HepG2 (cell line): ENCODE measurements at regions not wholly inside any gene's neighbourhood (a gene's known extent, or its start where the extent isn't known, plus 50 kb on each side); places are given as distances from the start of the nearest gene placed in this dataset.

ENCODE experiments used
- ATAC-seq: fragments of 200-7000 bp; cut with Tn5 transposase; 3 replicates; pipeline ENCODE4 v1.9.1; 2020; ENCODE audit warnings: mild to moderate bottlenecking, moderate library complexity
- BruUV-seq: library from RNA; stranded (reverse); fragments of 400-500 nt; replicated peaks from 2 replicates; lab custom pipeline; 2021; lab: Mats Ljungman, UMichigan
- CTCF ChIA-PET: fragments of 300-600 bp; formaldehyde crosslinking; extraction: SDS; loops from one replicate; lab custom pipeline; 2021; ENCODE audit warnings: low total read pairs, inconsistent platforms, low intra/inter-chr PET ratio; lab: Yijun Ruan, JAX
- POLR2A ChIA-PET: fragments of 350-600 bp; sonication (Branson Sonifier 250); formaldehyde crosslinking; loops from one replicate; lab custom pipeline; 2020; ENCODE audit warnings: antibody characterized with exemption, inconsistent platforms; lab: Yijun Ruan, JAX
- DNase-seq: peaks from one replicate; pipeline ENCODE4 v3.0.0-alpha.2; 2015; ENCODE audit warnings: low spot score
- FAIRE-seq: peaks from 3 replicates; lab custom pipeline; 2011; peaks lifted over from hg19 to GRCh38; lab: Jason Lieb, UNC
- H2AFZ ChIP-seq: one replicate; pipeline ENCODE4 v1.6.1; 2011; ENCODE audit warnings: low read length, inconsistent platforms
- H3K27ac ChIP-seq: fragments of 300-600 bp; 3 replicates; pipeline ENCODE4 v1.8.0; 2011; ENCODE audit warnings: mixed run types, mild to moderate bottlenecking, mixed read lengths, low read length, inconsistent platforms; ENCODE audit not compliant: insufficient read depth; ENCODE audit errors: extremely low read length
- H3K27me3 ChIP-seq, 2 experiments: fragments of 200-600 bp in 1 of 2; 2 replicates in 1 of 2; 3 replicates in 1 of 2; pipeline versions ENCODE4 v1.6.0 to v1.8.0; 2011; ENCODE audit warnings: low read length in 2 of 2, mild to moderate bottlenecking in 2 of 2, moderate library complexity in 2 of 2, inconsistent platforms in 1 of 2; ENCODE audit not compliant: insufficient read depth in 2 of 2, control insufficient read depth in 1 of 2
- H3K36me3 ChIP-seq, 2 experiments: fragments of 200-600 bp in 1 of 2; replicated peaks in 1 of 2; 2 replicates in 1 of 2; 3 replicates in 1 of 2; pipeline versions ENCODE4 v1.5.1 to v1.8.0; 2011; ENCODE audit warnings: low read length in 2 of 2, inconsistent platforms in 1 of 2; ENCODE audit not compliant: insufficient read depth in 2 of 2, control insufficient read depth in 1 of 2
- H3K4me1 ChIP-seq: 2 replicates; pipeline ENCODE4 v1.5.1; 2012; ENCODE audit warnings: low read length, inconsistent platforms; ENCODE audit not compliant: insufficient read depth
- H3K4me2 ChIP-seq: 2 replicates; pipeline ENCODE4 v1.6.0; 2011; ENCODE audit warnings: low read depth, low read length, inconsistent platforms
- H3K4me3 ChIP-seq, 3 experiments: fragments of 200-600 bp in 1 of 3; sonication (generic), shearing (Covaris generic) in 1 of 3; replicated peaks in 1 of 3; 2 replicates each; pipeline ENCODE4 v1.5.1; 2011 to 2016; ENCODE audit warnings: low read length in 3 of 3, inconsistent platforms in 2 of 3, low read depth in 2 of 3, mild to moderate bottlenecking in 2 of 3, control low read depth in 1 of 3, mixed read lengths in 1 of 3; ENCODE audit not compliant: insufficient read depth in 1 of 3
- H3K79me2 ChIP-seq: one replicate; pipeline ENCODE4 v1.6.1; 2011; ENCODE audit warnings: low read length, inconsistent platforms; ENCODE audit not compliant: insufficient read depth
- H3K9ac ChIP-seq: 2 replicates; pipeline ENCODE4 v1.6.0; 2011; ENCODE audit warnings: mild to moderate bottlenecking, low read depth, low read length, inconsistent platforms; ENCODE audit not compliant: insufficient read depth
- H3K9me3 ChIP-seq: 2 replicates; pipeline ENCODE4 v1.5.1; 2012; ENCODE audit warnings: mild to moderate bottlenecking, low read length
- H4K20me1 ChIP-seq: 2 replicates; pipeline ENCODE4 v1.6.0; 2011; ENCODE audit warnings: inconsistent platforms, mild to moderate bottlenecking, low read length, moderate library complexity; ENCODE audit not compliant: insufficient read depth
- BCL6 ChIP-seq: IDR thresholded peaks from 2 replicates; pipeline ENCODE4 v1.6.1; 2016; ENCODE audit warnings: missing genetic modification reagents, missing compliant biosample characterization
- DNMT1 ChIP-seq: sonication (generic); formaldehyde crosslinking; IDR thresholded peaks from 2 replicates; pipeline ENCODE4 v1.5.1; 2020; ENCODE audit warnings: mild to moderate bottlenecking, missing genetic modification reagents
- FOXJ3 ChIP-seq: sonication (generic); formaldehyde crosslinking; IDR thresholded peaks from 2 replicates; pipeline ENCODE4 v1.4.0; 2020; ENCODE audit warnings: missing genetic modification reagents, mild to moderate bottlenecking, borderline replicate concordance
- HES4 ChIP-seq: sonication (generic); formaldehyde crosslinking; IDR thresholded peaks from 2 replicates; pipeline ENCODE4 v1.9.0; 2021; ENCODE audit warnings: mild to moderate bottlenecking, missing genetic modification reagents, borderline replicate concordance
- KAT8 ChIP-seq: IDR thresholded peaks from 2 replicates; pipeline ENCODE4 v1.6.1; 2016; ENCODE audit warnings: missing genetic modification reagents, missing compliant biosample characterization
- KMT2A ChIP-seq: sonication (generic); formaldehyde crosslinking; IDR thresholded peaks from 2 replicates; pipeline ENCODE4 v1.4.0; 2020; ENCODE audit warnings: missing genetic modification reagents
- MAX ChIP-seq: IDR thresholded peaks from 2 replicates; pipeline ENCODE4 v1.6.1; 2012; ENCODE audit warnings: inconsistent platforms
- MBNL3 ChIP-seq: fragments of 250-450 bp; sonication (Bioruptor Pico); conservative IDR thresholded peaks from 2 replicates; pipeline ENCODE4 v1.8.0; 2022; ENCODE audit warnings: mild to moderate bottlenecking, inconsistent platforms
- MEIS1 ChIP-seq: sonication (generic); formaldehyde crosslinking; IDR thresholded peaks from 2 replicates; pipeline ENCODE4 v1.9.0; 2021; ENCODE audit warnings: mild to moderate bottlenecking, missing genetic modification reagents, moderate library complexity, borderline replicate concordance
- MTA3 ChIP-seq: sonication (generic); formaldehyde crosslinking; IDR thresholded peaks from 2 replicates; pipeline ENCODE4 v1.4.0; 2020; ENCODE audit warnings: missing genetic modification reagents
- NBN ChIP-seq: fragments of 450-650 bp; conservative IDR thresholded peaks from 2 replicates; pipeline ENCODE4 v1.6.1; 2017
- NFE2L2 ChIP-seq: fragments of 150-350 bp; IDR thresholded peaks from 2 replicates; pipeline ENCODE4 v1.6.1; 2014; ENCODE audit warnings: low read length
- PRPF4 ChIP-seq: fragments of 200-400 bp; formaldehyde crosslinking; IDR thresholded peaks from 2 replicates; pipeline ENCODE4 v1.6.1; 2016; ENCODE audit warnings: low read length, low read depth; ENCODE audit not compliant: poor library complexity, severe bottlenecking
- TOPORS ChIP-seq: sonication (generic); formaldehyde crosslinking; IDR thresholded peaks from 2 replicates; pipeline ENCODE4 v1.8.0; 2023; ENCODE audit warnings: mild to moderate bottlenecking, missing genetic modification reagents
- ZNF121 ChIP-seq: sonication (generic); formaldehyde crosslinking; IDR thresholded peaks from 2 replicates; pipeline ENCODE4 v1.5.0; 2020; ENCODE audit warnings: mild to moderate bottlenecking, missing genetic modification reagents
- ZNF276 ChIP-seq: sonication (generic); formaldehyde crosslinking; IDR thresholded peaks from 2 replicates; pipeline ENCODE4 v1.4.0; 2020; ENCODE audit warnings: mild to moderate bottlenecking, low read depth, missing genetic modification reagents
- ZNF430 ChIP-seq: sonication (generic); formaldehyde crosslinking; IDR thresholded peaks from 2 replicates; pipeline ENCODE4 v1.9.0; 2021; ENCODE audit warnings: mild to moderate bottlenecking, missing genetic modification reagents
- ZNF552 ChIP-seq: sonication (generic); formaldehyde crosslinking; IDR thresholded peaks from 2 replicates; pipeline ENCODE4 v1.9.0; 2022; ENCODE audit warnings: missing genetic modification reagents, mild to moderate bottlenecking, borderline replicate concordance
- ZNF556 ChIP-seq: sonication (generic); formaldehyde crosslinking; IDR thresholded peaks from 2 replicates; pipeline ENCODE4 v1.4.0; 2020; ENCODE audit warnings: mild to moderate bottlenecking, missing genetic modification reagents, borderline replicate concordance
- ZNF761 ChIP-seq: sonication (generic); formaldehyde crosslinking; conservative IDR thresholded peaks from 2 replicates; pipeline ENCODE4 v1.4.0; 2020; ENCODE audit warnings: mild to moderate bottlenecking, missing genetic modification reagents
- WGBS: methylation state at CpG from one replicate; pipeline ENCODE4 v1.1.6; 2017; ENCODE audit warnings: low lambda C conversion rate; 5-methylcytosine and 5-hydroxymethylcytosine counted together
- in situ Hi-C: cut with HindIII; loops from 2 replicates; pipeline ENCODE4 v1.10.0; 2017; ENCODE audit warnings: low pct_unique_long_range_greater_than_20kb; ENCODE audit not compliant: extremely low pct_ligation_motif_present
- intact Hi-C: fragments of 100-400 bp; cut with micrococcal nuclease; formaldehyde crosslinking; loops from one replicate; pipeline ENCODE4 v1.10.0; 2022; ENCODE audit not compliant: unreplicated experiment

DNA sequence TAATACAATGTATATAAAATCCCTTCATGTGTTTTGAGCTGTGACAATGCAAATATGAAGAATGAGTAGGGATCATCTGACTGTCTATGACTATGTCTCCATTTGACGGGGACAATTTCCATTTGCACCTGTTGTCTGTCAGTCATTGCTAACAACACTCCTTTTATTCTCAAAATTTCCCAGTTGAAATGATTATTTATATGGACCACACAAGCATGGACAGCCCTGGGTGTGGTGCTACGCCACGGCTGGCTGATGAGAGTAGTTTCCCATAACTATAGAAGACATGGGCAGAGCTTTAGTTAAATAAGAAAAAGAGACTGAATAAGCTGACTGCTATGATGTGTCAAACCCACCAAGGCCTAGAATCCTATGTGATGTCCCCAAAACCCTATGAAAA is 135.8 kb downstream of the MAP3K21 start:
- no peak overlapping the region for H3K4me2 ChIP-seq
- TF ChIP-seq BCL6 (CRISPR knock-in tag) (no peak), ZNF121 (no peak), HES4 (CRISPR knock-in tag) (no peak), ZNF761 (no peak), KMT2A (CRISPR knock-in tag) (no peak)
- H3K9me3 ChIP-seq = peaks cover 15% of the 10 kb centered on the region; the same call in 1 of the 2 replicates
- no peak overlapping the region for H3K4me3 ChIP-seq
- no peak for FAIRE-seq
- WGBS = 71% methylated on average over 3 of the region's 3 CpGs
- no peaks in the 10 kb centered on the region for H3K27me3 ChIP-seq
- no peaks in the 10 kb centered on the region for H4K20me1 ChIP-seq
- H3K27ac ChIP-seq = no peak overlapping the region
- no peaks in the 10 kb centered on the region for H3K79me2 ChIP-seq
- H3K9ac ChIP-seq = no peak overlapping the region
- in situ Hi-C loops = no loop called here
- no peaks in the 10 kb centered on the region for H3K4me1 ChIP-seq
- H3K36me3 ChIP-seq = no peaks in the 10 kb centered on the region
- no TSS peak for BruUV-seq
- CTCF ChIA-PET = no interaction called here
- ATAC-seq = no peak
- POLR2A ChIA-PET = no interaction called here
- no peak for DNase-seq
- no peak overlapping the region for H2AFZ ChIP-seq
- intact Hi-C loops = no loop called here

- POLR2A ChIA-PET = no interaction called here
- BruUV-seq = no TSS peak
- H3K4me1 ChIP-seq = no peaks in the 10 kb centered on the region
- no peak for DNase-seq
- no peaks in the 10 kb centered on the region for H4K20me1 ChIP-seq
- no peak overlapping the region for H3K9ac ChIP-seq
- no peak overlapping the region for H3K27ac ChIP-seq
- no peak for FAIRE-seq
- peaks cover 15% of the 10 kb centered on the region; the same call in 1 of the 2 replicates for H3K9me3 ChIP-seq
- no peaks in the 10 kb centered on the region for H3K79me2 ChIP-seq
- no peak overlapping the region for H2AFZ ChIP-seq
- H3K36me3 ChIP-seq = no peaks in the 10 kb centered on the region
- in situ Hi-C loops = no loop called here
- H3K4me2 ChIP-seq = no peak overlapping the region
- ATAC-seq = no peak
- H3K27me3 ChIP-seq = no peaks in the 10 kb centered on the region
- no peak overlapping the region for H3K4me3 ChIP-seq
- CTCF ChIA-PET = no interaction called here
- intact Hi-C loops = no loop called here
- TF ChIP-seq ZNF430 (no peak), NBN (no peak), FOXJ3 (CRISPR knock-in tag) (no peak), ZNF556 (CRISPR knock-in tag) (no peak), KAT8 (no peak), MBNL3 (no peak), PRPF4 (no peak), TOPORS (no peak), ZNF552 (CRISPR knock-in tag) (no peak), NFE2L2 (no peak), MAX (no peak), MEIS1 (CRISPR knock-in tag) (no peak), MTA3 (no peak), DNMT1 (CRISPR knock-in tag) (no peak), ZNF276 (CRISPR knock-in tag) (no peak)
- 38% methylated on average over 3 of the region's 34 CpGs for WGBS
Observed at GRCh38 chr1:233465745-233466343, 138.3 kb downstream of the MAP3K21 start.
